ENCODE measurements at regions not wholly inside any gene's neighbourhood (a gene's known extent, or its start where the extent isn't known, plus 50 kb on each side); places are given as distances from the start of the nearest gene placed in this dataset.

GRCh38 chr1:57839526-57839925 lies 415.7 kb upstream of the DAB1 start:
- TF ChIP-seq CTCF (IDR thresholded peaks at IDR 0.05) (no peak), EZH2 (IDR thresholded peaks at IDR 0.05) (no peak)

Data from neural progenitor cell (in vitro differentiated cells).